PC-3 (cell line): ENCODE measurements at regions not wholly inside any gene's neighbourhood (a gene's known extent, or its start where the extent isn't known, plus 50 kb on each side); places are given as distances from the start of the nearest gene placed in this dataset.

Source experiments
- CTCF ChIP-seq: fragments of 300-600 bp; sonication (generic); conservative IDR thresholded peaks from 2 replicates; pipeline ENCODE4 v1.5.1; 2017; ENCODE audit warnings: antibody characterized with exemption, low read depth, mild to moderate bottlenecking, low read length
- EZH2phosphoT487 ChIP-seq: fragments of 300-600 bp; sonication (generic); IDR thresholded peaks from 2 replicates; pipeline ENCODE4 v1.6.1; 2018; ENCODE audit warnings: mild to moderate bottlenecking, antibody characterized with exemption, low read length, borderline replicate concordance

GRCh38 chr1:79113836-79114235 is 107.3 kb upstream of the ADGRL4 start:
- no peak for TF ChIP-seq EZH2phosphoT487
- no peak for TF ChIP-seq CTCF
